Panc1 (cell line): ENCODE measurements at regions not wholly inside any gene's neighbourhood (a gene's known extent, or its start where the extent isn't known, plus 50 kb on each side); places are given as distances from the start of the nearest gene placed in this dataset.

Experiments
- CTCF ChIP-seq: fragments of 450-650 bp; IDR thresholded peaks from 2 replicates; pipeline ENCODE4 v1.5.1; 2017; ENCODE audit warnings: mild to moderate bottlenecking
- POLR2AphosphoS5 ChIP-seq: IDR thresholded peaks from 2 replicates; pipeline ENCODE4 v1.6.1; 2012; ENCODE audit warnings: mild to moderate bottlenecking, low read depth, low read length, moderate library complexity
- SIN3A ChIP-seq: IDR thresholded peaks from 2 replicates; pipeline ENCODE4 v1.6.1; 2012; ENCODE audit warnings: low read depth, mild to moderate bottlenecking, low read length, moderate library complexity, borderline replicate concordance; ENCODE audit not compliant: insufficient read depth
- TCF7L2 ChIP-seq: IDR thresholded peaks from 2 replicates; pipeline ENCODE4 v1.6.1; 2011; ENCODE audit warnings: mild to moderate bottlenecking, low read depth, low read length, inconsistent platforms
- TF ChIP-seq, protein P1 (sequence below), 2 experiments: IDR thresholded peaks; 2 replicates each; pipeline ENCODE4 v1.6.1; 2011 to 2012; ENCODE audit warnings: low read depth in 2 of 2, control low read depth in 1 of 2, low read length in 1 of 2, mild to moderate bottlenecking in 1 of 2, moderate library complexity in 1 of 2; ENCODE audit not compliant: insufficient read depth in 1 of 2

DNA sequence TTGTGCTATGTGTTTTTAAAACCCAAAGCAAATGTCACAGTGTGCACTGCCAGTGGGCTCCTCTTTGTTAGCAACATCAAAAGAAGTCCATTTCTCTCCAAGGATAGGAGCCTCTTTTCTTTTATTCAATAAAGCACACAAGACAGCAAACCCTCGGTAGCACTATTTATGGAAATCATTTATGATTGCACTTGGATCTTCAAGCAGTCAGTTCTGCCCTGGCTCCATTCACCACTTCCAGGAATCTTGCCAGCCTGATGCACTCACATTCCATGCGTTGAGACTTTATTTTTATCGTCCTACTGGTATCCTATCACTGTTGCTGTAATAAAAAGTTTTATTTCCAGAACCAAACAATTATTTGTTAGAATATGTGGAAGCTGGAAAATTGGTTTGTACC, 412.1 kb downstream of the TBL1XR1 start:
- TF ChIP-seq CTCF (no peak), POLR2AphosphoS5 (no peak), SIN3A (no peak), TCF7L2 (no peak)
- TF ChIP-seq, protein P1, sequence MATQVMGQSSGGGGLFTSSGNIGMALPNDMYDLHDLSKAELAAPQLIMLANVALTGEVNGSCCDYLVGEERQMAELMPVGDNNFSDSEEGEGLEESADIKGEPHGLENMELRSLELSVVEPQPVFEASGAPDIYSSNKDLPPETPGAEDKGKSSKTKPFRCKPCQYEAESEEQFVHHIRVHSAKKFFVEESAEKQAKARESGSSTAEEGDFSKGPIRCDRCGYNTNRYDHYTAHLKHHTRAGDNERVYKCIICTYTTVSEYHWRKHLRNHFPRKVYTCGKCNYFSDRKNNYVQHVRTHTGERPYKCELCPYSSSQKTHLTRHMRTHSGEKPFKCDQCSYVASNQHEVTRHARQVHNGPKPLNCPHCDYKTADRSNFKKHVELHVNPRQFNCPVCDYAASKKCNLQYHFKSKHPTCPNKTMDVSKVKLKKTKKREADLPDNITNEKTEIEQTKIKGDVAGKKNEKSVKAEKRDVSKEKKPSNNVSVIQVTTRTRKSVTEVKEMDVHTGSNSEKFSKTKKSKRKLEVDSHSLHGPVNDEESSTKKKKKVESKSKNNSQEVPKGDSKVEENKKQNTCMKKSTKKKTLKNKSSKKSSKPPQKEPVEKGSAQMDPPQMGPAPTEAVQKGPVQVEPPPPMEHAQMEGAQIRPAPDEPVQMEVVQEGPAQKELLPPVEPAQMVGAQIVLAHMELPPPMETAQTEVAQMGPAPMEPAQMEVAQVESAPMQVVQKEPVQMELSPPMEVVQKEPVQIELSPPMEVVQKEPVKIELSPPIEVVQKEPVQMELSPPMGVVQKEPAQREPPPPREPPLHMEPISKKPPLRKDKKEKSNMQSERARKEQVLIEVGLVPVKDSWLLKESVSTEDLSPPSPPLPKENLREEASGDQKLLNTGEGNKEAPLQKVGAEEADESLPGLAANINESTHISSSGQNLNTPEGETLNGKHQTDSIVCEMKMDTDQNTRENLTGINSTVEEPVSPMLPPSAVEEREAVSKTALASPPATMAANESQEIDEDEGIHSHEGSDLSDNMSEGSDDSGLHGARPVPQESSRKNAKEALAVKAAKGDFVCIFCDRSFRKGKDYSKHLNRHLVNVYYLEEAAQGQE (IDR thresholded peaks at IDR 0.05; ENCODE audit: insufficient read depth in 1 of 2, low read depth in 2 of 2, low read length in 1 of 2), result no peak
